H1 (cell line): ENCODE measurements at regions not wholly inside any gene's neighbourhood (a gene's known extent, or its start where the extent isn't known, plus 50 kb on each side); places are given as distances from the start of the nearest gene placed in this dataset.

ENCODE experiments used
- GTF2F1 ChIP-seq: IDR thresholded peaks from 2 replicates; pipeline ENCODE4 v1.6.1; 2012; ENCODE audit warnings: low read depth, low read length, improper control_type of control experiment, borderline replicate concordance

GRCh38 chr14:43140453-43140852 lies 1366.6 kb downstream of the FSCB start (continued):
- TF ChIP-seq GTF2F1: no peak
